IPS-15b (cell line): ENCODE measurements at regions not wholly inside any gene's neighbourhood (a gene's known extent, or its start where the extent isn't known, plus 50 kb on each side); places are given as distances from the start of the nearest gene placed in this dataset.
"Not testable (repeated sequence)": the region's sequence is repeated elsewhere in the genome, so short reads cannot be mapped to it uniquely, and the experiment has no call there.

Experiments used
- H3K27me3 ChIP-seq: one replicate; pipeline ENCODE4 v1.6.1; 2013; ENCODE audit warnings: low read length; ENCODE audit not compliant: control insufficient read depth, insufficient read depth
- H3K36me3 ChIP-seq: one replicate; pipeline ENCODE4 v1.6.1; 2013; ENCODE audit warnings: low read length; ENCODE audit not compliant: control insufficient read depth, insufficient read depth
- H3K4me1 ChIP-seq: one replicate; pipeline ENCODE4 v1.6.1; 2013; ENCODE audit warnings: mild to moderate bottlenecking, low read length; ENCODE audit not compliant: control insufficient read depth, insufficient read depth
- H3K4me3 ChIP-seq: one replicate; pipeline ENCODE4 v1.5.1; 2013; ENCODE audit warnings: low read depth, low read length
- H3K9ac ChIP-seq: one replicate; pipeline ENCODE4 v1.6.1; 2013; ENCODE audit warnings: low read depth, mild to moderate bottlenecking, low read length
- H3K9me3 ChIP-seq: one replicate; pipeline ENCODE4 v1.6.1; 2013; ENCODE audit warnings: mild to moderate bottlenecking, low read length; ENCODE audit not compliant: control insufficient read depth, insufficient read depth

- no peaks in the 10 kb centered on the region for H3K36me3 ChIP-seq
- H3K27me3 ChIP-seq = no peaks in the 10 kb centered on the region
- H3K4me3 ChIP-seq = no peak overlapping the region
- no peak overlapping the region for H3K9ac ChIP-seq
- no peaks in the 10 kb centered on the region for H3K4me1 ChIP-seq
- no peaks in the 10 kb centered on the region for H3K9me3 ChIP-seq
Observed at GRCh38 chr19:14328406-14328805, 52.8 kb upstream of the ADGRE5 start.

GRCh38 chr19:14327061-14327460 is 54.2 kb upstream of the ADGRE5 start:
- not testable (repeated sequence) for H3K36me3 ChIP-seq, H3K9me3 ChIP-seq, H3K4me3 ChIP-seq, H3K9ac ChIP-seq, H3K27me3 ChIP-seq, H3K4me1 ChIP-seq

GRCh38 chr19:14325863-14326262 is 55.4 kb upstream of the ADGRE5 start:
- H3K9ac ChIP-seq = no peak overlapping the region
- no peaks in the 10 kb centered on the region for H3K4me1 ChIP-seq
- H3K36me3 ChIP-seq = no peaks in the 10 kb centered on the region
- H3K27me3 ChIP-seq = no peaks in the 10 kb centered on the region
- no peaks in the 10 kb centered on the region for H3K9me3 ChIP-seq
- H3K4me3 ChIP-seq = no peak overlapping the region

- no peak overlapping the region for H3K9ac ChIP-seq
- no peaks in the 10 kb centered on the region for H3K4me1 ChIP-seq
- no peaks in the 10 kb centered on the region for H3K36me3 ChIP-seq
- H3K9me3 ChIP-seq = no peaks in the 10 kb centered on the region
- no peak overlapping the region for H3K4me3 ChIP-seq
- no peaks in the 10 kb centered on the region for H3K27me3 ChIP-seq
Observed at GRCh38 chr19:14325134-14325533, 56.1 kb upstream of the ADGRE5 start.

- Histone ChIP-seq H3K27me3 (no peaks in the 10 kb centered on the region), H3K4me1 (no peaks in the 10 kb centered on the region), H3K9ac (no peak overlapping the region), H3K36me3 (no peaks in the 10 kb centered on the region), H3K9me3 (no peaks in the 10 kb centered on the region), H3K4me3 (no peak overlapping the region)
Observed at GRCh38 chr19:14322889-14323463, 58.3 kb upstream of the ADGRE5 start.

GRCh38 chr19:14320253-14320652 is 61.0 kb upstream of the ADGRE5 start:
- no peak overlapping the region for H3K9ac ChIP-seq
- no peaks in the 10 kb centered on the region for H3K4me1 ChIP-seq
- no peak overlapping the region for H3K4me3 ChIP-seq
- H3K27me3 ChIP-seq = no peaks in the 10 kb centered on the region
- no peaks in the 10 kb centered on the region for H3K36me3 ChIP-seq
- no peaks in the 10 kb centered on the region for H3K9me3 ChIP-seq

- not testable (repeated sequence) for H3K4me1 ChIP-seq, H3K4me3 ChIP-seq, H3K9me3 ChIP-seq, H3K27me3 ChIP-seq, H3K9ac ChIP-seq, H3K36me3 ChIP-seq
Observed at GRCh38 chr19:14319720-14320119, 61.5 kb upstream of the ADGRE5 start.

GRCh38 chr19:14318873-14319272 is 62.4 kb upstream of the ADGRE5 start:
- Histone ChIP-seq H3K9ac (no peak overlapping the region), H3K27me3 (no peaks in the 10 kb centered on the region), H3K9me3 (no peaks in the 10 kb centered on the region), H3K4me3 (no peak overlapping the region), H3K36me3 (no peaks in the 10 kb centered on the region), H3K4me1 (no peaks in the 10 kb centered on the region)

GRCh38 chr19:14317157-14317556 is 64.1 kb upstream of the ADGRE5 start:
- no peak overlapping the region for H3K9ac ChIP-seq
- H3K4me3 ChIP-seq = no peak overlapping the region
- H3K36me3 ChIP-seq = no peaks in the 10 kb centered on the region
- H3K27me3 ChIP-seq = no peaks in the 10 kb centered on the region
- H3K4me1 ChIP-seq = no peaks in the 10 kb centered on the region
- H3K9me3 ChIP-seq = no peaks in the 10 kb centered on the region

GRCh38 chr19:14315433-14315832 is 65.8 kb upstream of the ADGRE5 start:
- H3K4me1 ChIP-seq = no peaks in the 10 kb centered on the region
- no peak overlapping the region for H3K9ac ChIP-seq
- H3K36me3 ChIP-seq = no peaks in the 10 kb centered on the region
- no peaks in the 10 kb centered on the region for H3K27me3 ChIP-seq
- H3K4me3 ChIP-seq = no peak overlapping the region
- H3K9me3 ChIP-seq = no peaks in the 10 kb centered on the region

- no peak overlapping the region for H3K4me3 ChIP-seq
- no peaks in the 10 kb centered on the region for H3K36me3 ChIP-seq
- H3K9me3 ChIP-seq = no peaks in the 10 kb centered on the region
- no peaks in the 10 kb centered on the region for H3K4me1 ChIP-seq
- no peak overlapping the region for H3K9ac ChIP-seq
- no peaks in the 10 kb centered on the region for H3K27me3 ChIP-seq
Observed at GRCh38 chr19:14310055-14310454, 71.2 kb upstream of the ADGRE5 start.

GRCh38 chr19:14305706-14306105 is 75.5 kb upstream of the ADGRE5 start:
- Histone ChIP-seq H3K9ac (no peak overlapping the region), H3K4me1 (no peaks in the 10 kb centered on the region), H3K36me3 (no peaks in the 10 kb centered on the region), H3K4me3 (no peak overlapping the region), H3K9me3 (no peaks in the 10 kb centered on the region), H3K27me3 (no peaks in the 10 kb centered on the region)

- H3K27me3 ChIP-seq = no peaks in the 10 kb centered on the region
- H3K9ac ChIP-seq = no peak overlapping the region
- H3K36me3 ChIP-seq = no peaks in the 10 kb centered on the region
- no peaks in the 10 kb centered on the region for H3K9me3 ChIP-seq
- no peak overlapping the region for H3K4me3 ChIP-seq
- H3K4me1 ChIP-seq = no peaks in the 10 kb centered on the region
Observed at GRCh38 chr19:14301150-14301549, 80.1 kb upstream of the ADGRE5 start.
